ENCODE measurements at regions not wholly inside any gene's neighbourhood (a gene's known extent, or its start where the extent isn't known, plus 50 kb on each side); places are given as distances from the start of the nearest gene placed in this dataset.

DNA sequence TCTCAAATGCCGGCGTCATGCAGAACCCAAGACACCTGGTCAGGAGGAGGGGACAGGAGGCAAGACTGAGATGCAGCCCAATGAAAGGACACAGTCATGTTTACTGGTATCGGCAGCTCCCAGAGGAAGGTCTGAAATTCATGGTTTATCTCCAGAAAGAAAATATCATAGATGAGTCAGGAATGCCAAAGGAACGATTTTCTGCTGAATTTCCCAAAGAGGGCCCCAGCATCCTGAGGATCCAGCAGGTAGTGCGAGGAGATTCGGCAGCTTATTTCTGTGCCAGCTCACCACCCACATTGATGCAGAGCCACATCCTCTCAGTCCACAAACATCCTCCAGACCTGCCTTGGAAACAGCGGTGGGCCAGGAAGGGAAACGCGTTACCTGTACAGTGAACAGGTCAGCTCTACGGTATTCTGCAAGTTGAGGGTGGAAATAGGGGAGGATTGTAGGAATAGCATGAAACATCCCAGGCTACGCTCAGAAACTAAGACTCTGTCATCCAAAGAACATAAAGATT lies 133.1 kb upstream of the PRSS1 start:
- no peak for TF ChIP-seq CTCF (IDR thresholded peaks at IDR 0.05)
- no peak for TF ChIP-seq POLR2A (IDR thresholded peaks at IDR 0.05)
